ENCODE measurements at regions not wholly inside any gene's neighbourhood (a gene's known extent, or its start where the extent isn't known, plus 50 kb on each side); places are given as distances from the start of the nearest gene placed in this dataset.

DNA sequence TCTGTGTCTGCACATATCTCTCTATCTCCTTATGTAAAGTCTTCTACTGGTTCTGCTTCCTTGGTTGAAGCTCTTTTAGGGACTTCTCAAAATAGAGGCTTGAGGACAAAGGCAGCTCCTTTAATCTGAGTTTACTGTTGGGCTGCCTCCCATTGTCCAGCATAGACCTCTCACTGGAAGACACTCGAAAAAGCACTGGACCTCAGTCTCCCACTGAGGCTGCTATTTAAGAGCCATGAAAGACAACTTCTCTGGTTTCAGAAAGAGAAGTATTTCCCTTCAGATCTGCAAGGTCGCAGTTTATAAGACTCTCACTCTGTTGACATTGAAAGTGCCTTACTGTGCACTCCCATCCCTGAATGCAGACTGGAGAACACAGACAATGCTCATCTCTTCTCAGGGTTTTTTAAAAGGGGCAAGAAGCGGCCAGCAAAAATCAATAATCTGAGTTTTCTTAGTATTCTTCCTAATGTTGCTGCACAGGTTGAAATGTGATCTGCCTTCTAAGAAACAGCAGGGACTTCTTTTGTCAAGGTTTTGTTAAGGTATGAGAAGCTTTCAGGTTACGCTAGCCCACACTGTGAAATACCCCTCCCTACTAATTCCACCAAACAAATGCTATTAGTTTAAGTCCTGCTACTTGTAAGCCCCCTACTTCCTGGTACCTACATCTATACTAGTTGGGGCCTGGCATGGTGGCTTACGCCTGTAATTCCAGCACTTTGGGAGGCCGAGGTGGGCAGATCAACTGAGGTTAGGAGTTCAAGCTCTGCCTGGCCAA is 450.0 kb upstream of the SLC10A2 start:
- TF ChIP-seq GATA3 (IDR thresholded peaks at IDR 0.05; ENCODE audit: low read depth, low read length): no peak
- no peak for TF ChIP-seq GATA2 (IDR thresholded peaks at IDR 0.05; ENCODE audit: low read depth, low read length)

Measured in SH-SY5Y (cell line).